HCT116 (cell line): ENCODE measurements at regions not wholly inside any gene's neighbourhood (a gene's known extent, or its start where the extent isn't known, plus 50 kb on each side); places are given as distances from the start of the nearest gene placed in this dataset.

Source experiments
- ATAC-seq: fragments of 200-7000 bp; cut with Tn5 transposase; 2 replicates; pipeline ENCODE4 v1.9.1; 2020; ENCODE audit warnings: mild to moderate bottlenecking, moderate library complexity
- BruUV-seq: library from RNA; stranded (reverse); fragments of 400-500 nt; replicated peaks from 2 replicates; lab custom pipeline; 2021; lab: Mats Ljungman, UMichigan
- CTCF ChIA-PET: fragments of 300-600 bp; sonication (Branson Sonifier 250); formaldehyde crosslinking; loops from one replicate; lab custom pipeline; 2021; ENCODE audit warnings: antibody characterized with exemption; lab: Charles Lee
- POLR2A ChIA-PET: fragments of 300-600, 350-600 bp; sonication (Branson Sonifier 250); formaldehyde crosslinking; loops from one replicate; lab custom pipeline; 2021; ENCODE audit warnings: antibody characterized with exemption; lab: Charles Lee
- RAD21 ChIA-PET, 2 experiments: fragments of 300-600 bp; sonication (Branson Sonifier 250); formaldehyde crosslinking; loops; one replicate each; lab custom pipeline; 2023; ENCODE audit warnings: low total read pairs in 2 of 2; ENCODE audit not compliant: uncharacterized antibody in 2 of 2, unreplicated experiment in 2 of 2, low non-redundant PET in 1 of 2; lab: Charles Lee
- DNase-seq: peaks from one replicate; pipeline ENCODE4 v3.0.0-alpha.2; 2010; ENCODE audit warnings: low read depth, low spot score
- H2AFZ ChIP-seq: fragments of 200-600 bp; shearing (Covaris generic), sonication (generic); 2 replicates; pipeline ENCODE4 v1.6.1; 2017; ENCODE audit warnings: low read depth, mixed run types, mixed read lengths, antibody characterized with exemption, low read length; ENCODE audit not compliant: poor library complexity, severe bottlenecking
- H3K27ac ChIP-seq: 2 replicates; pipeline ENCODE4 v1.5.1; 2012; ENCODE audit warnings: low read depth, low read length
- H3K27me3 ChIP-seq: fragments of 200-600 bp; sonication (generic); 2 replicates; pipeline ENCODE4 v1.6.1; 2016; ENCODE audit warnings: mixed run types, low read length, mixed read lengths; ENCODE audit not compliant: insufficient read depth
- H3K36me3 ChIP-seq, 2 experiments: fragments of 200-500 bp in 1 of 2; fragments of 200-600 bp in 1 of 2; sonication (Bioruptor generic) in 1 of 2; sonication (generic) in 1 of 2; 2 replicates each; pipeline versions ENCODE4 v1.5.1 to v1.6.1; 2014 to 2016; ENCODE audit warnings: low read length in 2 of 2, inconsistent platforms in 1 of 2, mixed read lengths in 1 of 2, mixed run types in 1 of 2; ENCODE audit not compliant: insufficient read depth in 2 of 2, control insufficient read depth in 1 of 2
- H3K4me1 ChIP-seq, 2 experiments: fragments of 200-600 bp in 1 of 2; sonication (generic) in 1 of 2; 2 replicates each; pipeline versions ENCODE4 v1.5.1 to v1.6.1; 2012 to 2017; ENCODE audit warnings: low read length in 2 of 2, inconsistent platforms in 1 of 2, mild to moderate bottlenecking in 1 of 2, mixed read lengths in 1 of 2, mixed run types in 1 of 2, moderate library complexity in 1 of 2; ENCODE audit not compliant: insufficient read depth in 2 of 2, control insufficient read depth in 1 of 2
- H3K4me2 ChIP-seq: fragments of 200-600 bp; sonication (generic); 2 replicates; pipeline ENCODE4 v1.6.1; 2017; ENCODE audit warnings: mixed run types, low read length, mixed read lengths
- H3K4me3 ChIP-seq, 2 experiments: fragments of 200-600 bp in 1 of 2; sonication (generic) in 1 of 2; replicated peaks in 1 of 2; 2 replicates each; pipeline ENCODE4 v1.5.1; 2011 to 2016; ENCODE audit warnings: low read length in 2 of 2, control low read depth in 1 of 2, low read depth in 1 of 2, mild to moderate bottlenecking in 1 of 2, mixed read lengths in 1 of 2, mixed run types in 1 of 2
- H3K79me2 ChIP-seq: fragments of 200-600 bp; sonication (generic); 2 replicates; pipeline ENCODE4 v1.6.1; 2017; ENCODE audit warnings: mild to moderate bottlenecking, mixed run types, low read length, moderate library complexity, mixed read lengths; ENCODE audit not compliant: insufficient read depth
- H3K9ac ChIP-seq: fragments of 200-600 bp; sonication (generic); 2 replicates; pipeline ENCODE4 v1.6.1; 2016; ENCODE audit warnings: low read length, mixed read lengths
- H3K9me2 ChIP-seq: fragments of 200-600 bp; sonication (generic), shearing (Covaris generic); 2 replicates; pipeline ENCODE4 v1.6.1; 2017; ENCODE audit warnings: mixed run types, mild to moderate bottlenecking, moderate library complexity; ENCODE audit not compliant: insufficient read depth
- H3K9me3 ChIP-seq, 2 experiments: fragments of 200-500 bp in 1 of 2; fragments of 200-600 bp in 1 of 2; sonication (Bioruptor generic) in 1 of 2; sonication (generic) in 1 of 2; 2 replicates each; pipeline ENCODE4 v1.6.1; 2014 to 2017; ENCODE audit warnings: low read length in 2 of 2, mixed read lengths in 2 of 2, inconsistent platforms in 1 of 2, low read depth in 1 of 2, mild to moderate bottlenecking in 1 of 2, mixed run types in 1 of 2, moderate library complexity in 1 of 2; ENCODE audit not compliant: control insufficient read depth in 1 of 2, insufficient read depth in 1 of 2
- H4K20me1 ChIP-seq: fragments of 200-600 bp; sonication (generic), shearing (Covaris generic); 2 replicates; pipeline ENCODE4 v1.6.1; 2017; ENCODE audit warnings: mixed run types, mild to moderate bottlenecking, moderate library complexity; ENCODE audit not compliant: insufficient read depth
- ATF3 ChIP-seq: IDR thresholded peaks from 2 replicates; pipeline ENCODE4 v1.6.1; 2012
- EGR1 ChIP-seq: IDR thresholded peaks from 2 replicates; pipeline ENCODE4 v1.6.1; 2012; ENCODE audit warnings: low read depth
- EZH2 ChIP-seq: fragments of 200-600 bp; sonication (generic); IDR thresholded peaks from 2 replicates; pipeline ENCODE4 v1.6.1; 2017; ENCODE audit warnings: antibody characterized with exemption, mixed run types
- JUND ChIP-seq: IDR thresholded peaks from 2 replicates; pipeline ENCODE4 v1.6.1; 2012
- POLR2AphosphoS5 ChIP-seq: IDR thresholded peaks from 2 replicates; pipeline ENCODE4 v1.6.1; 2011; ENCODE audit warnings: mild to moderate bottlenecking, low read depth, low read length, moderate library complexity
- SIN3A ChIP-seq: IDR thresholded peaks from 2 replicates; pipeline ENCODE4 v1.6.1; 2012; ENCODE audit warnings: low read depth
- SP1 ChIP-seq: IDR thresholded peaks from 2 replicates; pipeline ENCODE4 v1.6.1; 2012; ENCODE audit warnings: low read depth
- SRF ChIP-seq: IDR thresholded peaks from 2 replicates; pipeline ENCODE4 v1.6.1; 2012; ENCODE audit warnings: low read depth
- TCF7L2 ChIP-seq: IDR thresholded peaks from 2 replicates; pipeline ENCODE4 v1.7.0; 2011; ENCODE audit warnings: borderline replicate concordance, inconsistent platforms; ENCODE audit not compliant: insufficient read depth, insufficient read length; ENCODE audit errors: extremely low read depth
- YY1 ChIP-seq: IDR thresholded peaks from 2 replicates; pipeline ENCODE4 v1.6.1; 2011; ENCODE audit warnings: low read length, low read depth, moderate library complexity, mild to moderate bottlenecking; ENCODE audit not compliant: insufficient replicate concordance; ENCODE audit errors: extremely low read depth
- intact Hi-C: fragments of 100-400 bp; cut with micrococcal nuclease; formaldehyde crosslinking; loops from 2 replicates; pipeline ENCODE4 v1.10.0; 2022
- TF ChIP-seq, protein P1 (sequence below): IDR thresholded peaks from 2 replicates; pipeline ENCODE4 v1.6.1; 2011; ENCODE audit warnings: mild to moderate bottlenecking, low read length, moderate library complexity; ENCODE audit not compliant: insufficient replicate concordance; ENCODE audit errors: extremely low read depth
- TF ChIP-seq, protein P2 (sequence below), 3 experiments: fragments of 200-600 bp in 1 of 3; sonication (generic) in 1 of 3; IDR thresholded peaks in 2 of 3; conservative IDR thresholded peaks in 1 of 3; 2 replicates each; pipeline ENCODE4 v1.5.1; 2012 to 2017; ENCODE audit warnings: low read depth in 2 of 3, low read length in 2 of 3, antibody characterized with exemption in 1 of 3, borderline replicate concordance in 1 of 3, control low read depth in 1 of 3, mild to moderate bottlenecking in 1 of 3, mixed read lengths in 1 of 3, mixed run types in 1 of 3, moderate library complexity in 1 of 3; ENCODE audit not compliant: insufficient read depth in 1 of 3

DNA sequence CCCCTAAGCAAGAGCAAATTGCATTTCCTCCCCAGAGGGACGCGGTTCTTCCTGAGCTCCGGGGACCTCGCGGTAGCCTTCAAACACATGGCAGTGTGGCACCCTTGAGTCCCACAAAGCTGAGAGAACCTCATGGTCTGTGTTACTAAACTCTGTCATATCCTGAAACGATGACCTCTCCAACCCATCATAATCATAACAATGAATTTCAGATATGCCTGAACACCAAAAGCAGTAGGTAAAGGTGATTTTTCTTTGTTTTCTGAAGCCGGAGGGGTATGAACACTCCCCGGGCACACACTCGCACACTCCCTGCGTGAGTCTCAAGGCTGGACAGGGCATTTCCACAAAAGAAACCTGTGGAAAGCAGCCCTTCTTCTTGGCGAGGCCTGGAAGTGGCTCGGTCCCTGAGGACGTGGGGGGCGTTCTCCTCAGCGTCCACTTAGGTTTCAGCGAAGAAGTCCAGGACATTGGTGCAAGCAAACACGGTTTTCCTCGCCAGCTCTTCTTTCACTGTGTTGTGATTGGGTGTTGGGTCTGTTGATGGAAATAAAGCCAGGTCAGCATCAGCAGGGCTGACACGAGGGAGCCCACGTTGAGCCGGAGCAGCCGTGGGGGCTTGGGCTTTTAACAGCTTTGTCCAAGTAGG is 183.4 kb downstream of the ERMARD start:
- H4K20me1 ChIP-seq: no peaks in the 10 kb centered on the region
- H3K4me3 ChIP-seq: no peak overlapping the region
- no peak overlapping the region for H3K9ac ChIP-seq
- no peaks in the 10 kb centered on the region for H3K27me3 ChIP-seq
- no peaks in the 10 kb centered on the region for H3K79me2 ChIP-seq
- CTCF ChIA-PET: no interaction called here
- no peak overlapping the region for H3K4me2 ChIP-seq
- H3K9me3 ChIP-seq: no peaks in the 10 kb centered on the region
- TF ChIP-seq JUND: no peak
- TF ChIP-seq YY1: no peak
- no peak for TF ChIP-seq EZH2
- TF ChIP-seq SP1: no peak
- TF ChIP-seq POLR2AphosphoS5: no peak
- no peak for TF ChIP-seq EGR1
- TF ChIP-seq, protein P1, sequence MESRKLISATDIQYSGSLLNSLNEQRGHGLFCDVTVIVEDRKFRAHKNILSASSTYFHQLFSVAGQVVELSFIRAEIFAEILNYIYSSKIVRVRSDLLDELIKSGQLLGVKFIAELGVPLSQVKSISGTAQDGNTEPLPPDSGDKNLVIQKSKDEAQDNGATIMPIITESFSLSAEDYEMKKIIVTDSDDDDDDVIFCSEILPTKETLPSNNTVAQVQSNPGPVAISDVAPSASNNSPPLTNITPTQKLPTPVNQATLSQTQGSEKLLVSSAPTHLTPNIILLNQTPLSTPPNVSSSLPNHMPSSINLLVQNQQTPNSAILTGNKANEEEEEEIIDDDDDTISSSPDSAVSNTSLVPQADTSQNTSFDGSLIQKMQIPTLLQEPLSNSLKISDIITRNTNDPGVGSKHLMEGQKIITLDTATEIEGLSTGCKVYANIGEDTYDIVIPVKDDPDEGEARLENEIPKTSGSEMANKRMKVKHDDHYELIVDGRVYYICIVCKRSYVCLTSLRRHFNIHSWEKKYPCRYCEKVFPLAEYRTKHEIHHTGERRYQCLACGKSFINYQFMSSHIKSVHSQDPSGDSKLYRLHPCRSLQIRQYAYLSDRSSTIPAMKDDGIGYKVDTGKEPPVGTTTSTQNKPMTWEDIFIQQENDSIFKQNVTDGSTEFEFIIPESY: no peak
- no peak for TF ChIP-seq SRF
- no peak for TF ChIP-seq SIN3A
- TF ChIP-seq, protein P2, sequence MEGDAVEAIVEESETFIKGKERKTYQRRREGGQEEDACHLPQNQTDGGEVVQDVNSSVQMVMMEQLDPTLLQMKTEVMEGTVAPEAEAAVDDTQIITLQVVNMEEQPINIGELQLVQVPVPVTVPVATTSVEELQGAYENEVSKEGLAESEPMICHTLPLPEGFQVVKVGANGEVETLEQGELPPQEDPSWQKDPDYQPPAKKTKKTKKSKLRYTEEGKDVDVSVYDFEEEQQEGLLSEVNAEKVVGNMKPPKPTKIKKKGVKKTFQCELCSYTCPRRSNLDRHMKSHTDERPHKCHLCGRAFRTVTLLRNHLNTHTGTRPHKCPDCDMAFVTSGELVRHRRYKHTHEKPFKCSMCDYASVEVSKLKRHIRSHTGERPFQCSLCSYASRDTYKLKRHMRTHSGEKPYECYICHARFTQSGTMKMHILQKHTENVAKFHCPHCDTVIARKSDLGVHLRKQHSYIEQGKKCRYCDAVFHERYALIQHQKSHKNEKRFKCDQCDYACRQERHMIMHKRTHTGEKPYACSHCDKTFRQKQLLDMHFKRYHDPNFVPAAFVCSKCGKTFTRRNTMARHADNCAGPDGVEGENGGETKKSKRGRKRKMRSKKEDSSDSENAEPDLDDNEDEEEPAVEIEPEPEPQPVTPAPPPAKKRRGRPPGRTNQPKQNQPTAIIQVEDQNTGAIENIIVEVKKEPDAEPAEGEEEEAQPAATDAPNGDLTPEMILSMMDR (IDR thresholded peaks at IDR 0.05 in 2 of 3, conservative IDR thresholded peaks at IDR 0.05 in 1 of 3; ENCODE audit: borderline replicate concordance in 1 of 3, insufficient read depth in 1 of 3, low read depth in 2 of 3, low read length in 2 of 3): no peak
- no peak for TF ChIP-seq TCF7L2
- TF ChIP-seq ATF3: no peak
- TF ChIP-seq, all 23 proteins: peak for 0
- RAD21 ChIA-PET: no interaction called here
- Histone ChIP-seq H3K9me2 (no peaks in the 10 kb centered on the region), H2AFZ (no peak overlapping the region), H3K36me3 (no peaks in the 10 kb centered on the region), H3K27ac (no peak overlapping the region), H3K4me1 (peaks cover 4 to 6% of the 10 kb centered on the region in 2 experiments; a peak in 3 of 4 replicates)
- intact Hi-C loops: no loop called here
- no TSS peak for BruUV-seq
- no peak for ATAC-seq
- DNase-seq: no peak
- POLR2A ChIA-PET: no interaction called here
